AG04449 (cell line): ENCODE measurements at regions not wholly inside any gene's neighbourhood (a gene's known extent, or its start where the extent isn't known, plus 50 kb on each side); places are given as distances from the start of the nearest gene placed in this dataset.

ENCODE experiments used
- CTCF ChIA-PET: fragments of 350-600 bp; formaldehyde crosslinking; extraction: SDS; loops from one replicate; lab custom pipeline; 2021; ENCODE audit warnings: antibody characterized with exemption; lab: Yijun Ruan, JAX
- POLR2A ChIA-PET: fragments of 400-600, 350-600 bp; formaldehyde crosslinking; extraction: SDS; loops from one replicate; lab custom pipeline; 2020; ENCODE audit warnings: antibody characterized with exemption, inconsistent platforms; lab: Yijun Ruan, JAX
- DNase-seq: peaks from one replicate; pipeline ENCODE4 v3.0.0-alpha.2; 2010; ENCODE audit warnings: low read depth, low spot score
- H3K4me3 ChIP-seq: 2 replicates; pipeline ENCODE4 v1.5.1; 2011; ENCODE audit warnings: low read depth, mild to moderate bottlenecking, control low read depth, low read length
- TF ChIP-seq, protein P1 (sequence below): IDR thresholded peaks from one replicate; pipeline ENCODE4 v1.5.1; 2011; ENCODE audit warnings: mild to moderate bottlenecking, moderate library complexity, low read length, control low read depth, inconsistent platforms; ENCODE audit not compliant: insufficient read depth; ENCODE audit errors: missing control alignments

DNA sequence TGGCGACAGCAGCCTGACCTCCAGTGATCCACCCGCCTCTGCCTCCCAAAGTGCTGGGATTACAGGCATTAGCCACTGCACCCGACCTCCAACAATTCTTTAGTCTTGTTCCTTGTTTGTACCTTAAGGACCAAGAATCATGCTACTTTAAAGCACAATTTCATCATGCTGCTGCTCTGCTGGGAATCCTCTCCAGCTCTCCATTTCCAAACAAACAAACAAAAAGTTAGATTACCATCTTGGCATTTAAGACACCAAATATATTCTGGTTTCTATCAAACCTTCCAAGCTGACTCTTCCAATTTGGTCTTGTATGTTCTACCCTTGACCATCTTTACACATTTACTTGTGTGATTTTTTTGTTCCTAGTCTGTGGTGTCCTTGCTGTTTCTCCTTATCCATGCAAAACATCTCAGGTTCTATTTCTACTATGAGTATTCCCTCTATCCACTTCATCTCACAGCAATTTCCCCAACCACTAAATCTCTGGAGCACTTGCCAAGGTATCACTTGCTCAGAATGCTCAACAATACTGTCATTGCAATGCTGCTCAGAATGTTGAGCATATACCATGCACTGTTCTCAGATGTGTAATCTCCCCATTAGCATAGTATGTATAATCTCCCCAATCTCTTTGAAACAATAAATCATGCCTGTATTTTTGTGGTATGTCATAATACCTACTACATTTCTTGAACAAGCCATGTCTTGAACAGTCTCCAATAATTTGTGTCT lies 73.2 kb upstream of the GALNT5 start:
- CTCF ChIA-PET: interaction anchor here (1.4 to 1.8 kb wide), 2 partner anchors 9 to 10 kb away, joined by 4 to 9 read pairs; no protein-coding TSS in a partner anchor
- no peak for DNase-seq
- no peak overlapping the region for H3K4me3 ChIP-seq
- TF ChIP-seq, protein P1, sequence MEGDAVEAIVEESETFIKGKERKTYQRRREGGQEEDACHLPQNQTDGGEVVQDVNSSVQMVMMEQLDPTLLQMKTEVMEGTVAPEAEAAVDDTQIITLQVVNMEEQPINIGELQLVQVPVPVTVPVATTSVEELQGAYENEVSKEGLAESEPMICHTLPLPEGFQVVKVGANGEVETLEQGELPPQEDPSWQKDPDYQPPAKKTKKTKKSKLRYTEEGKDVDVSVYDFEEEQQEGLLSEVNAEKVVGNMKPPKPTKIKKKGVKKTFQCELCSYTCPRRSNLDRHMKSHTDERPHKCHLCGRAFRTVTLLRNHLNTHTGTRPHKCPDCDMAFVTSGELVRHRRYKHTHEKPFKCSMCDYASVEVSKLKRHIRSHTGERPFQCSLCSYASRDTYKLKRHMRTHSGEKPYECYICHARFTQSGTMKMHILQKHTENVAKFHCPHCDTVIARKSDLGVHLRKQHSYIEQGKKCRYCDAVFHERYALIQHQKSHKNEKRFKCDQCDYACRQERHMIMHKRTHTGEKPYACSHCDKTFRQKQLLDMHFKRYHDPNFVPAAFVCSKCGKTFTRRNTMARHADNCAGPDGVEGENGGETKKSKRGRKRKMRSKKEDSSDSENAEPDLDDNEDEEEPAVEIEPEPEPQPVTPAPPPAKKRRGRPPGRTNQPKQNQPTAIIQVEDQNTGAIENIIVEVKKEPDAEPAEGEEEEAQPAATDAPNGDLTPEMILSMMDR: no peak
- POLR2A ChIA-PET: no interaction called here

DNA sequence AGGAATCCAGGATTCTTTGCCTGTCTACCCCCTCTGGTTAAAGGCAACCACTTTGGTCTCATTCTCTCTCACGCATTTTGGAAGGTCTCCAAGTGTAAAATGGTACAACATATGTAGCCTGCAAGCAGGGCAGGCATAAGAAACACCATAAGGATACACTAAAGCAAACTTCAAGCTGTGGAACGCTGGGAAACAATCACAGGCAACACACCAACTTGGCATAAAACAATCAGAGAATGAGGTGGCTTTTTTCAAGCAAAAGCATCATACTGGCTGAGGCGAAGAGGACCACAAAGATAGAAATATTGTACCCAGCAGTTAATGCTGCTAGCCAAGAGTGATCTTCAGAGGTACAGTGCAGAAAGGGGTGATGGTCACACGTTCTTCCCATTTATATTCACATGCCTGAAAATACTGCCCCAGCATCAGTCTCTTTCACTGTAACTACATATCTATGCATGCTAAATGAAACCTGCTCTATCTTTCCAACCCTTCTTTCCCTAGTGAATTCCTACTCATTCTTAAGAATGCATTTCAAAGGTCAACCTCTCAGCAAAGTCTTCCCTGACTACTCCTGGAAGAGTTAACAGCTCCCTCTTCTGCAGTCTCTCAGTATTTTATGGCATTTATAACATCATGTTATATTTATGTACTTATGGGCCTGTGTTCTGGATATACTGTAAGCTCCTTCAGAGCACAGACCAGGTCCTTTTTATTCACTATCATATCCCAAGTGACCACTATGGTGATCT lies 71.9 kb upstream of the GALNT5 start:
- peak; percentile 26 for DNase-seq
- TF ChIP-seq, protein P1: no peak
- H3K4me3 ChIP-seq: no peak overlapping the region
- CTCF ChIA-PET: interaction anchor here (0.9 to 1.0 kb wide), 2 partner anchors 8 to 10 kb away, joined by 3 to 4 read pairs; no protein-coding TSS in a partner anchor
- POLR2A ChIA-PET: no interaction called here

- no peak overlapping the region for H3K4me3 ChIP-seq
- TF ChIP-seq, protein P1: no peak
- ChIA-PET CTCF (interaction anchor here (1.1 to 1.5 kb wide), 2 partner anchors 9 to 16 kb away, joined by 3 read pairs; no protein-coding TSS in a partner anchor), POLR2A (no interaction called here)
- DNase-seq: peak; percentile 65
Observed at GRCh38 chr2:157190151-157190550, 67.4 kb upstream of the GALNT5 start.

GRCh38 chr2:157191186-157191585 lies 66.3 kb upstream of the GALNT5 start:
- DNase-seq: no peak
- ChIA-PET POLR2A (no interaction called here), CTCF (interaction anchor here (0.9 kb wide), 2 partner anchors 8 to 11 kb away, joined by 3 read pairs; no protein-coding TSS in a partner anchor)
- no peak overlapping the region for H3K4me3 ChIP-seq
- TF ChIP-seq, protein P1: no peak

DNA sequence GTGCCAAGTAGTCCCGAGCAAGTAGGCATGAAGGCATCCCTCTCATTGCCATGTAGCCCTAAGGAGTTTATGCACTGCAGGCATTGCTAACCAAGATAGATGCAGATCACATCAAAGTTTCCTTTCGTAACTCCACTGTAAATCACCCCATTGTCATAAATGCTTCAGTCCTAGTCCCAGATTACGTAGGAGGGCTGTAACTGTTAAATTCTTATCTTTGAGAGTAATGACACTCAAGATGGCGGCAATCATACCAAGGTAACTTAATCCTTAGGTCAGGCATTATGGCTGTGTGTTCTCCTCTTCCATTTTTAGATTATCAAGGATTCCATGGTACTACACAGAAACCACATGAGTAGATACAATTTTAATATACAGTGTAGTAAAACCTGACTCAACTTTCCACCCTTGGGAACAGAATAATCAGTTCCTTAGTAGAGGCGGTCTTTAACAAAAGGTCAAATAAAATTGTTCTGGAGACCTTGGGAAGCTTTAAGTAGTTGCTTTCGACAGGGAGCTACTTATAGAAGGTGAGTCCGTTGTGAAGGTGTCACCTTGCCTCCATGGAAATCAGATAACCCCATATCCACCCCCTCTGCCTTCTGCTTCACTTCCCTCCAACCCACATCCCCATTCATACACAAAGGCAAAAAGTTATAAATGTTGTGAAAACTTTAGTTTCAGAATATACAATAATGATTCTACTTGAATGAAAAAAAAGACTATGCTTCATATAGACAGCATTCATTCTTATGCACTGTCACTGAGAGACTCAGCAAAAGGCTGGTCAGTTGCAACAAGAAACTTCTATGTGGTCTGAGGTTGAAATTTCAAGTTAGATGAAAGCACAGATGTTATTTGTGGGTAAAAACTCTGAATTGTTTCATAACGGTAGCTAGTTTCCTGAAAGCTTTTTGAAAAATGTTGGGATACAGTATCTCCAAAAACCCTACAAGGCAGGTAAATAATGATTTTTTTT lies 64.8 kb upstream of the GALNT5 start:
- TF ChIP-seq, protein P1: no peak
- POLR2A ChIA-PET: no interaction called here
- CTCF ChIA-PET: interaction anchor here (0.9 to 2.8 kb wide), 23 partner anchors 9 to 1830 kb away, joined by 3 to 31 read pairs (median 6); no protein-coding TSS in a partner anchor
- no peak for DNase-seq
- no peak overlapping the region for H3K4me3 ChIP-seq
